GM19238 (cell line): ENCODE measurements at regions not wholly inside any gene's neighbourhood (a gene's known extent, or its start where the extent isn't known, plus 50 kb on each side); places are given as distances from the start of the nearest gene placed in this dataset.

Experiments used
- DNase-seq: peaks from one replicate; pipeline ENCODE4 v3.0.0; 2011; ENCODE audit warnings: low spot score; ENCODE audit not compliant: insufficient read length

DNA sequence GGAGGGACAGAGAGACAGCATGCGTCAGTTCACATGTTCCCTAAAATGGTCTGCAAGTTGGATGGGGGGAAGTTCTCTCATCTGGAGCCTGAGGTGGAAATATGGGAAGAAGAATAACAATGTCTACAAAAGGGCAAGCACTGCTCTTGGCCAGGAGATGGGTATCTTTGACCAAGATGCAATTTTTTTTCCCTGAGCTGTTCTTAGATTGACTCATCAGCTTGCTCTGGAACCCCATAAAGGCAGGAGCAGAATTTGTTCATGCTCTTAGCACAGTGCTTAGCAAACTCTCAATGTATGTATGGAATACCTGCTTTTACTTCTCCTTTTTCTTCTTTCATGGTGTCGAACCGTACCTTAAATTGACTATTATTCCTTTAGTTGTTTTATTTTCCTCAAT, 90.5 kb upstream of the ZNF827 start:
- no peak for DNase-seq

GRCh38 chr4:146027761-146028160, 89.1 kb upstream of the ZNF827 start:
- DNase-seq: no peak

- no peak for DNase-seq
Observed at GRCh38 chr4:146023334-146023967, 84.8 kb upstream of the ZNF827 start.

GRCh38 chr4:146022541-146022940, 83.9 kb upstream of the ZNF827 start:
- no peak for DNase-seq

GRCh38 chr4:146018247-146018646, 79.6 kb upstream of the ZNF827 start:
- DNase-seq: no peak

- no peak for DNase-seq
Observed at GRCh38 chr4:146004730-146005129, 66.1 kb upstream of the ZNF827 start.

GRCh38 chr4:145988628-145989027, 50.0 kb upstream of the ZNF827 start:
- DNase-seq: no peak
